ENCODE measurements at regions not wholly inside any gene's neighbourhood (a gene's known extent, or its start where the extent isn't known, plus 50 kb on each side); places are given as distances from the start of the nearest gene placed in this dataset.
A peak's percentile ranks its signal among the peaks of the same experiment; 100 is the strongest.

DNA sequence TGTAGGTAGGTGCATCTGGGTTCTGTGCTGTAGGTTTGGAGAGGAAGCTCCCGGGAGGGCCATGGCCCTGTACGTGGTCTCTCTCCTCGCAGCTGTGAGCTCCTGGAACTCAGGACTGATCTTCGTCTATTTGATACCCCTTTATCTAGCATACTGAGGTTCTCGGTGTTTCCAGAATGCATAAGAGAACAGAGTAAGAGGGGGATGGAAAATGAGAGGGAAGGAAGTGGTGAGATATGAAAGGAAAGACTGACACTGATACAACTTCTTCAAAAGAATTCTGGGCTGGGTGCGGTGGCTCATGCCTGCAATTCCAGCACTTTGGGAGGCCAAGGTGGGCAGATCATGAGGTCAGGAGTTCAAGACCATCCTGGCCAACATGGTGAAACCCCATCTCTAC, 90.7 kb downstream of the CHRD start:
- TF ChIP-seq, protein P1, sequence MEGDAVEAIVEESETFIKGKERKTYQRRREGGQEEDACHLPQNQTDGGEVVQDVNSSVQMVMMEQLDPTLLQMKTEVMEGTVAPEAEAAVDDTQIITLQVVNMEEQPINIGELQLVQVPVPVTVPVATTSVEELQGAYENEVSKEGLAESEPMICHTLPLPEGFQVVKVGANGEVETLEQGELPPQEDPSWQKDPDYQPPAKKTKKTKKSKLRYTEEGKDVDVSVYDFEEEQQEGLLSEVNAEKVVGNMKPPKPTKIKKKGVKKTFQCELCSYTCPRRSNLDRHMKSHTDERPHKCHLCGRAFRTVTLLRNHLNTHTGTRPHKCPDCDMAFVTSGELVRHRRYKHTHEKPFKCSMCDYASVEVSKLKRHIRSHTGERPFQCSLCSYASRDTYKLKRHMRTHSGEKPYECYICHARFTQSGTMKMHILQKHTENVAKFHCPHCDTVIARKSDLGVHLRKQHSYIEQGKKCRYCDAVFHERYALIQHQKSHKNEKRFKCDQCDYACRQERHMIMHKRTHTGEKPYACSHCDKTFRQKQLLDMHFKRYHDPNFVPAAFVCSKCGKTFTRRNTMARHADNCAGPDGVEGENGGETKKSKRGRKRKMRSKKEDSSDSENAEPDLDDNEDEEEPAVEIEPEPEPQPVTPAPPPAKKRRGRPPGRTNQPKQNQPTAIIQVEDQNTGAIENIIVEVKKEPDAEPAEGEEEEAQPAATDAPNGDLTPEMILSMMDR (IDR thresholded peaks at IDR 0.05) = no peak
- TF ChIP-seq POLR2A (IDR thresholded peaks at IDR 0.05) = no peak
- no peak overlapping the region for H3K4me3 ChIP-seq
- no peak overlapping the region for H3K27ac ChIP-seq
- no peaks in the 10 kb centered on the region for H3K9me3 ChIP-seq
- H3K4me1 ChIP-seq = no peaks in the 10 kb centered on the region
- no peaks in the 10 kb centered on the region for H3K36me3 ChIP-seq
- no peak for DNase-seq
- no peaks in the 10 kb centered on the region for H3K27me3 ChIP-seq

DNA sequence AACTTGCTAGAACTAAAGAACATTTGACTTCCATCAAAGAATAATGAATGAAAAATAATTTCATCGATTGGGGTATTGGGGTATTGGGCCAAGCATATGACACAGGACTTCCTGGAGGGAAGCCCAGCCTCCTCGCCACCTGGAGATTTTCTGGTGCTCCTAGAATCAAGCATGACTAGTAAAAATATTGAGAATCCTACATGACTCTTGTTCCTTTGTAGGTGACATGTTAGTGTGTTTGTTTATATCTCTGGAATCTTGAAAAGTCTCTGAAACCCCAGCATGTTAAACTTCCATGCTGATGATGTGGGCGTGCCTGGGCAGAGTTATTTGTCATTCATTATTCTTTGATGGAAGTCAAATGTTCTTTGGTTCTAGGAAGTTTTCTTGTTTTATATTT, 90.1 kb upstream of the EPHB3 start:
- Histone ChIP-seq H3K36me3 (no peaks in the 10 kb centered on the region), H3K4me3 (no peak overlapping the region), H3K27me3 (no peaks in the 10 kb centered on the region), H3K27ac (no peak overlapping the region), H3K4me1 (no peaks in the 10 kb centered on the region), H3K9me3 (no peaks in the 10 kb centered on the region)
- no peak for DNase-seq
- TF ChIP-seq, protein P1 (IDR thresholded peaks at IDR 0.05) = no peak
- TF ChIP-seq POLR2A (IDR thresholded peaks at IDR 0.05) = no peak

DNA sequence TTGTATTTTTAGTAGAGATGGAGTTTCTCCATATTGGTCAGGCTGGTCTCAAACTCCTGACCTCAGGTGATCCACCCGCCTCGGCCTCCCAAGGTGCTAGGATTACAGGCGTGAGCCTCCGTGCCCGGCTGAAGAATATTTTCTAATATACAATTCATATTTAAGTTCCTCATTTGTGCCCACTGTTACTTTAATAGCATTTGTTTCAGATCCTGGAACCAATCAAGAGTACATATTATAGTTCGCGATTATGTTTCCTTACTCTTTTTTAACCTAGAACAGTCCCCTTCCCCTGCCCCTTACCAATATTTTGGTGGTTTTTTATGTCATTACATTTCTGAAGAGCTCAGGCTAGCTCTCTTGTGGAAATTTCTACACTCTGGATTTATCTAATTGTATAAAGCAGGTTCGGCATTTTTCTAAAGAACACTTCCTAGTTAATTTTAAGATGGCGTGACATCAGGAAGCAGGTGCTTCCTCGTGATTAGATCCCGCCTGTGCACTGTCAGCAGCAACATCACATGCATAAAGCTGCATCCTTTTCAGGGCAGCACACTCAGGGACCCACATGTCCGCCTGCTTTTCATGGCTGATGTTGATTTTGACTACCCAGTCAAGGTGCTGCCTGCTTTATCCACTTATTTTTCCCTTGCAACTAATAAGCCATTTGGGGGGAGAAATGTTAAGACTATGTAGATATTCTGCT, 88.7 kb upstream of the EPHB3 start:
- Histone ChIP-seq H3K27ac (peak overlapping the region in 2 of 4 donors; percentile 21 to 49), H3K27me3 (no peaks in the 10 kb centered on the region), H3K36me3 (no peaks in the 10 kb centered on the region), H3K4me3 (no peak overlapping the region), H3K9me3 (no peaks in the 10 kb centered on the region), H3K4me1 (no peaks in the 10 kb centered on the region)
- peak in 2 of 3 donors; percentile 47 to 78 for DNase-seq
- no peak for TF ChIP-seq POLR2A (IDR thresholded peaks at IDR 0.05)
- TF ChIP-seq, protein P1 (IDR thresholded peaks at IDR 0.05) = no peak

DNA sequence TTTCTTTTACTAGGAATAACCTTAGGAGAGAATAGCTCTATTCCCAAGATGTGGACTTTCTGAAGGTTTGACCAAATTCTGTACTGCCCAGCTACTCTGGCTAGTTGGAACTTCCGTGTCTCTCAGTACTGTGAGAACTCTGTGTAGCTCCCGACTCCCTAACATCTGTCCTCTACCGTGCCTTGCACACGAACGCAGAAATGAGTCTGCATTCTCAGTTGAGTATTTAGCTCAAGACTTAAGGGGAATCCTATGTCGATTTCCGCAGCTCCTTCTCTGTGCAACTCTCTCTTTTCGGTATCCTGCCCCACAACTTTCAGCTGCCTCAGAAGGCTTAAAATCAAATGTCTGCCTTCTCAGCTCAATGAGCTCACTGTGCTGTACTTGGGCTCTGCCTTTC, 86.7 kb upstream of the EPHB3 start:
- H3K36me3 ChIP-seq = no peaks in the 10 kb centered on the region
- no peaks in the 10 kb centered on the region for H3K27me3 ChIP-seq
- TF ChIP-seq, protein P1 (IDR thresholded peaks at IDR 0.05) = no peak
- no peak for TF ChIP-seq POLR2A (IDR thresholded peaks at IDR 0.05)
- no peak overlapping the region for H3K27ac ChIP-seq
- no peak for DNase-seq
- H3K4me1 ChIP-seq = no peaks in the 10 kb centered on the region
- no peak overlapping the region for H3K4me3 ChIP-seq
- no peaks in the 10 kb centered on the region for H3K9me3 ChIP-seq

DNA sequence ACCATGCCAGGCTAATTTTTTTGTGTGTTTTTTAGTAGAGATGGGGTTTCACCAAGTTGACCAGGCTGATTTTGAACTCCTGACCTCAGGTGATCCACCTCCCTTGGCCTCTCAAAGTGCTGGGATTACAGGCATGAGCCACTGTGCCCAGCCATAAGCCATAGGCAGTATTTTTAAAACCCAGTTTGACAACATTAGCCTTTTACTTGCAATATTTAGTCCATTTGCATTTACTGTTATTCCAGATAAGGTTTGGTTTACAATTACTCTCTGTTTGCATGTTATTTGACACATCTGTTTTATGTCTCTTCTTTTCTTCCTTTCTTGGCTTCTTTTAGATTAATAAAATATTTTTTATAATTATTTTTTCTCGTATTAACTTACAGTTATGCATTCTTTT, 83.6 kb upstream of the EPHB3 start:
- Histone ChIP-seq H3K36me3 (no peaks in the 10 kb centered on the region), H3K4me1 (no peaks in the 10 kb centered on the region), H3K27ac (no peak overlapping the region), H3K27me3 (no peaks in the 10 kb centered on the region), H3K4me3 (no peak overlapping the region), H3K9me3 (no peaks in the 10 kb centered on the region)
- TF ChIP-seq, protein P1 (IDR thresholded peaks at IDR 0.05) = no peak
- TF ChIP-seq POLR2A (IDR thresholded peaks at IDR 0.05) = no peak
- DNase-seq = no peak

All from Peyer's patch (tissue), 4 donors.